ENCODE measurements at regions not wholly inside any gene's neighbourhood (a gene's known extent, or its start where the extent isn't known, plus 50 kb on each side); places are given as distances from the start of the nearest gene placed in this dataset.
"Not testable (repeated sequence)": the region's sequence is repeated elsewhere in the genome, so short reads cannot be mapped to it uniquely, and the experiment has no call there.

DNA sequence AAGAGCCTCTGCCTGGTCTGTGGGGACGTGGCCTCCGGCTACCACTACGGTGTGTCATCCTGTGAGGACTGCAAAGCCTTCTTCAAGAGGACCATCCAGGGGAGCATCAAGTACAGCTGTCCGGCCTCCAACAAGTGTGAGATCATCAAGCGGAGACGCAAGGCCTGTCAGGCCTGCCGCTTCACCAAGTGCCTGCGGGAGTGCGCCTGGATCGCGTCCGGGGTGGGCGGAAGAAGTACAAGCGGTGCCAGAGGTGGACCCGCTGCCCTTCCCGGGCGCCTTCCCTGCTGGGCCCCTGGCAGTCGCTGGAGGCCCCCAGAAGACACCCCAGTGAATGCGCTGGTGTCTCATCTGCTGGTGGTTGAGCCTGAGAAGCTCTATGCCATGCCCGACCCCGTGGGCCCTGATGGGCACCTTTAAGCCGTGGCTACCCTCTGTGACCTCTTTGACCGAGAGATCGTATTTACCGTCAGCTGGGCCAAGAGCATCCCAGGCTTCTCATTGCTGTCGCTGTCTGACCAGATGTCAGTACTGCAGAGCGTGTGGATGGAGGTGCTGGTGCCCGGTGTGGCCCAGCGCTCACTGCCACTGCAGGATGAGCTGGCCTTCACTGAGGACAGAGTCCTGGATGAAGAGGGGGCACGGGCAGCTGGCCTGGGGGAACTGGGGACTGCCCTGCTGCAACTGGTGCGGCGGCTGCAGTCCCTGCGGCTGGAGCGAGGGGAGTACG is 84.3 kb downstream of the MRPL57 start:
- TF ChIP-seq, protein P1, sequence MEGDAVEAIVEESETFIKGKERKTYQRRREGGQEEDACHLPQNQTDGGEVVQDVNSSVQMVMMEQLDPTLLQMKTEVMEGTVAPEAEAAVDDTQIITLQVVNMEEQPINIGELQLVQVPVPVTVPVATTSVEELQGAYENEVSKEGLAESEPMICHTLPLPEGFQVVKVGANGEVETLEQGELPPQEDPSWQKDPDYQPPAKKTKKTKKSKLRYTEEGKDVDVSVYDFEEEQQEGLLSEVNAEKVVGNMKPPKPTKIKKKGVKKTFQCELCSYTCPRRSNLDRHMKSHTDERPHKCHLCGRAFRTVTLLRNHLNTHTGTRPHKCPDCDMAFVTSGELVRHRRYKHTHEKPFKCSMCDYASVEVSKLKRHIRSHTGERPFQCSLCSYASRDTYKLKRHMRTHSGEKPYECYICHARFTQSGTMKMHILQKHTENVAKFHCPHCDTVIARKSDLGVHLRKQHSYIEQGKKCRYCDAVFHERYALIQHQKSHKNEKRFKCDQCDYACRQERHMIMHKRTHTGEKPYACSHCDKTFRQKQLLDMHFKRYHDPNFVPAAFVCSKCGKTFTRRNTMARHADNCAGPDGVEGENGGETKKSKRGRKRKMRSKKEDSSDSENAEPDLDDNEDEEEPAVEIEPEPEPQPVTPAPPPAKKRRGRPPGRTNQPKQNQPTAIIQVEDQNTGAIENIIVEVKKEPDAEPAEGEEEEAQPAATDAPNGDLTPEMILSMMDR (IDR thresholded peaks at IDR 0.05; ENCODE audit: low read depth, low read length) = not testable (repeated sequence)
- TF ChIP-seq POLR2A (IDR thresholded peaks at IDR 0.05; ENCODE audit: extremely low read depth, insufficient read length) = not testable (repeated sequence)

All from NB4 (cell line).